Dedifferentiated amniotic fluid mesenchymal stem cell (primary cell): ENCODE measurements at regions not wholly inside any gene's neighbourhood (a gene's known extent, or its start where the extent isn't known, plus 50 kb on each side); places are given as distances from the start of the nearest gene placed in this dataset.

Source experiments
- DNase-seq: peaks from one replicate; pipeline ENCODE4 v3.0.0-alpha.2; 2016; ENCODE audit errors: extremely low spot score

DNA sequence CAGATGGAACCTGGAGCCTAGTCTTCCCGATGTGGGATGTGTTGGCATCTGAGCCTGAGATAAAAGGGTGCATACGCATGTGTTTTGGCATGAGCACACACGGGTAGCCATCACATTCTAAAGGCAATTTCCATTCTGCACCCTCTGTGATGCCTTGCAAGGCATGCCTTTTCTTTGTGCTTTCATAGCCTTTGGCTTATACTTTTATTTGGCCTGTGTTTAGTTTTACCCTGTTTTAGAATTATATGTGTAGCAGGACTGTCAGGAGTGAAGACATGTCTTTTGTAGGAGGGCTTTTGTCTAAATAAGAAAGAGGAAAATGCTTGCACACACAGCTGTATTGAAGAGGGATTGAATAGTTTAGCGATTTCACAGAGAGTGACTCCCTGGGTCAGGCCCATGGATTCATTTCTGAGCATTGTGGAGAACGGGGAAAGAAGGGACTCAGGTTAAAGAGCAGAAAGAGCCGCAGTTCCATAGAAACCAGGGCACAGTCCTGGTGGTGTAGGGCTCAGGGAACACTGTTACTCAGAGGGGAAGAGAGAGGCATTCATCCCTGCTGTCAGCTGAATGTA is 530.2 kb downstream of the DHX35 start:
- DNase-seq: no peak

DNA sequence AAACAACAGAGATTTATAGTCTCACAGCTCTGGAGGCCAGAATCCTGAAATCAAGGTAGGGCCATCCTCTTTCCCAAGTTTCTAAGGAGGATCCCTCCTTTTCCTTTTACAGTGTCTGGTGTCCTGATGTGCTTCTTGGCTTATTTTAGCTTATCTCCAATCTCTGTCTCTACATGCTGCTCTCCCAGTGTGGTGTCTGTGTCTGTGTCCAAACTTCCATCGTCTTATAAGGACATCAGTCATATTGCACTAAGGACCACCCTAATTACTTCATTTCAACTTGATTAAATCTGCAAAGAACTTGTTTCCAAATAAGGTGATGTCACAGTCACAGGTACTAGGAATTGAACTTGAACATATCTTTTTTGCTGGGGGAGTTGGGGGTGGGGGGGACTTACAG is 529.6 kb downstream of the DHX35 start:
- no peak for DNase-seq

- DNase-seq: no peak
These were observed 527.9 kb downstream of the DHX35 start for GRCh38 chr20:39489986-39490560.

GRCh38 chr20:39480276-39481043 is 518.3 kb downstream of the DHX35 start:
- DNase-seq: no peak

DNA sequence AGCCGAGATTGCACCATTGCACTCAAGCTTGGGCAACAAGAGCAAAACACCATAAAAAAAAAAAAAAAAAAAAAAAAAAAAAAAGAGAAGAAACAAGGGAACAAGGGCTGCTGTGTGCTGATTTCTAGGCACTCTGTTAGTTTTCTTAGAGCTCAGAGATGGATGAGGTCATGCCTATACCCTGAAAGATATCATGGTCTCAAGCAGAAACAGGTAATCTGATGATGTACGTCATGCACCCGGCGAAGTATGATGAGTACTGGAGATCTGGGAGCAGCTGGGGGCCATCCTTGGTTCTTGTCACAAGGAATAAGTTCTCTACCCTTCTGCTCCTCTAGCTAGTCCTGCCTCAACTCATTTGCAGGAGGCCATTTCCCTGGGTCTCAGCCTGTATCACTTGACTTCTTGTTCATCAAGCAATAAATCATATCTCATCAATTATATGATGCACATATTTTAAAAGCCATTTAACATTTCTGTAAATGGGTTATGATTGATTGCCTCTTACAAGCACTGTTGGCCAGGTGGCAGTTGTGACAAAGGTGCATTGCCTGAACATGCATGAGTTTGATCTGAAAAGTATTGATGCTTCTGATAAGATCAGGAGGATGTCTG is 517.2 kb downstream of the DHX35 start:
- DNase-seq: no peak

DNA sequence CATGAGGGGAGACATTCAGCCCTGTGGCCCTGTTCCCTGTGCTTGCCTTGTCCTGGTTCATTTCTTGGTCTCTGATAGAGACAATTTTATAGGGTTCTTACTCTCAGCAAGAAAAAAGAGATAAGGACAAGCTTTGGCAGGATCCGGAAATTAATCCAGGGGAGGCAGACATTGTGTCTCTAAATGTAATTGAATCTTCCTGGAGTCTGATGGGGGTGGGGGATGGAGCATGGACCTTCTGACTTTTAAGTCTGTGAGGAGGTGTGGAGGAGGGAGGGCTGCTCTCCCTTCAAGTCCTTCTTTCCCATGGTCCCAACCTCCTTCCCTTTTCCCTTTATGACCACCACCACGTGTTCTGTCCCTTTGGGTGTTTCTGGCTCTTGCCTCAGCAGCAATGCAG is 512.7 kb downstream of the DHX35 start:
- DNase-seq: no peak

GRCh38 chr20:39473536-39473935 is 511.4 kb downstream of the DHX35 start:
- no peak for DNase-seq

DNA sequence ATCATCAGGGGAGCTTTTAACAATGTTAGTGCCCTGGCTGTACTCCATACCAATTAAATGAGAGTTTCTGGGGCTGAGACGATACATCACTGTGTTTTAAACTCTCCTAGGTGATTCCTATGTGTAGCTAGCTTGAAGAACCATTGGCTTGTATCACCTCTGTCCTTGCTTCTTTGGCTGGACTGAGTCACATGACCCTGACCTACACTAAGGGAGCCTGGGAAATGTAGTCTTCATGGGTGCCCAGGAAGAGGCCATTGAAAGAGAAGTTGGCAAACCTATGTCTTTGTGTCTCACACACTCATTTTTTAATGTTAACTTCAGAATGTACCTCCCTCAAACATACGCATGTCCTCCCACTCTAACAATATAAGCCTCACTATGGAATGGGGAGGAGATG is 506.6 kb downstream of the DHX35 start:
- DNase-seq: no peak

- no peak for DNase-seq
These were observed 502.1 kb downstream of the DHX35 start for GRCh38 chr20:39464238-39464637.

DNA sequence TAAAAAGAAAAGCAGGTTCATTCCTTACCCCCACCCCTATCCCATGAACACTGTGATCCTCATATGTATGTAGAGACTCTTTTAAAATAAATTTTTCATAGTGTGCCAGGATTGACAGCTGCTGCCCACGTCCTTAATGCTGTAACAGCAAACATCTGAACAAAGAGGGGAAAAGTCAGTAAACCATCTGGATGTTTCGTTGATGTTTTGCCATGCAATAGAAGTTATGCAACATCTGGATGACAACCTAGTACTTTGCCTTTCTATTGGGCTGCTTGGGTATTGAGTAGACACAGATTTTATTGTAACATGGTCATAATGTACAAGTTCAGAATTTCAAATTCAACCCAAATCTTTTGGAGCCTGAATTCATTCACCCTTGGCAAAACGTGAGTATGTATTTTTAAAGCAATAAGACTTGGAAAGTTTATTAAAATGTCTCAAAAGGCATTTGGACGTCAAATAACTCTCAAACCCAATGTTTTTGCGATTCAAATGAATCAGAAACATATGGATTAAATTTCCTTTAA is 500.3 kb downstream of the DHX35 start:
- DNase-seq: no peak

DNA sequence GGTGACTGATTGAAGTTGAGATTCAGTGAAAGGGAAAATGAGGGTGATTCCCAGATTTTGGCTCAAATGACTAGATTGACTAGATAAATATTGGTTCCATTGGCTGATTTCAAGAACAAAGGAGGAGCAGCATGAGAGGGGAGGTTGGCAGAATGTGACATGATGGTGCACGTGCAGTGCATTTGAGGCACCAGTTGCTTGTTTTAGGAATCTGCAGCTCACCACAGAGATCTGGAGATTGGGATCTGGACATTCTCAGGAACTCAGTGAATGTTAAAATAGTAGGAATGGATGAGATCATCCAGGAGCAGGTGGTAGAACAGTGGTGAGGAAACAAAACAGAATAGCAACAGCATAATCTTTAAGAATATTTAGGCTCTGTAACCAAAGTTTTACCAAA is 496.3 kb downstream of the DHX35 start:
- DNase-seq: no peak

- no peak for DNase-seq
These were observed 491.7 kb downstream of the DHX35 start for GRCh38 chr20:39453890-39454289.

DNA sequence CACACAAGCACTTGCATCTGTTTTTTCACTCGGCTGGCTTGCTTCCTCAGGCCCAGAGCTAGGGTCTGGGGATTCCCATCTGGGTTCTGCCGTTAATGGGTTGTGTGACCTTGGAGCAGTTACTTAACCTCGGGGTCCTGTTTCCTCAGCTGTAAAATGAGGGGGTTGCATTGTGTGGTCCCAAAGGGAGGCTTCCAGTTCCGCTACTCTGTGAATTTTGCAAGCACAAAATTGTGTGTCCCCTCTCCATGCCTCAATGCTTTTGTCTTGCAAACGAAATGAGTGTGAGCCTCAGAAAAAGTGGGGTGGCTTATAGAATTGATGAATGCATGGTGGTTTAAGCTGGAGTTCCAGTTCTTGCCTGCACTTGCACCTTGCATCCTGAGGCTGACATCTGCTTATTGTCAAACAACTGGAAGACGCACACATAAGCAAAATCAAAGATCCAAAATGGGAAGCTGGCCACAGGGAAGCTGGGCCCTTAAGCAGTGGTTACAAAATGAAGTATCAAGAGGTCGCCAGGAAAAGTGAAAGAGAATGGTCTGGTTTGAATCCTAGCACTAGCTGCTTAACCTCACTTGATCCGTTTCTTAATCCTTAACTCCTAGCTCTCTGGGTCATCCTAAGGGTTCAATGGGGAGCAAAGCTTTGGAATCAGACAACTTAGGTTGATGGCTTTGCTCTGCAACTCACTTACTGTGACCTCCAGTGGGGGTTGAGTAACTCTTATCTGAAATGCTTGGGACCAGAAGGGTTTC is 490.6 kb downstream of the DHX35 start:
- no peak for DNase-seq

DNA sequence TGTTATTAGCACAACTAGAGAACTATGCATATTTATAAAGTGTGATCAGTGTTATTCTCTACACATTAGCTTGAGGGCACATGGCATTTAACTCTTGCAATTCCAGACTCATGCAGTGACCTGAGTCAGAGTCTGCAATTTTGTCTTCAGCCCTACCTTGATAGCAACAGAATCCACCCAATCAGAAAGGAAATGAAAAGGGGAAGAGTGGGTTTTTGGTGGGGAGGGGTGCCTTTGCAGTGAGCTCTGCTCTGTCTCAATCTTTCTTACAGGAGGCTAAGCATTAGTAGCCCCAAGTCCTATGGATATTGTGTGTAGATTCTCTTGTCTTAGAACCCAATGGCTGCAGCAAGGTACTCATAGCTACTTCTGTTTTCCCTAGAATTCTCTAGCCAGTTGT is 489.2 kb downstream of the DHX35 start:
- DNase-seq: no peak

DNA sequence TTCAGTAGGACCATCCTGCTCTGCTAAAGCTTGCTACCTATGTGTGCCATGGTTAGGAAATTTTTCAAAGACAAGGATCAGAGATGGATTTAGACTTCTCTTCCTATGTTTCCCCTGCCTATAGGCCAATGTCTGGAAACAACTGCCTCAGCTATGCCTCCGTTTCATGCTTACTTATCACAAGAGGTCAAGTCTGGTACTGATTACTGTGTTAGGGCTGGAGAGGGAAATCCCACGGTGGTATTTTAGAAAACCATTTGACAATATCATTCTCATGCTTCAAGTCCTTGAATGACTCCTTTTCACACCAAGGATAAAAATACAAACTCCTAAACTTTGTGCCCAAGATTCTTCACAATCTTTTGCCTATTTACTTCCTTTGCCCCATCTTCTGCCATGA is 484.3 kb downstream of the DHX35 start:
- no peak for DNase-seq

GRCh38 chr20:39445095-39445494 is 483.0 kb downstream of the DHX35 start:
- DNase-seq: no peak

GRCh38 chr20:39433466-39433865 is 471.3 kb downstream of the DHX35 start:
- DNase-seq: no peak

DNA sequence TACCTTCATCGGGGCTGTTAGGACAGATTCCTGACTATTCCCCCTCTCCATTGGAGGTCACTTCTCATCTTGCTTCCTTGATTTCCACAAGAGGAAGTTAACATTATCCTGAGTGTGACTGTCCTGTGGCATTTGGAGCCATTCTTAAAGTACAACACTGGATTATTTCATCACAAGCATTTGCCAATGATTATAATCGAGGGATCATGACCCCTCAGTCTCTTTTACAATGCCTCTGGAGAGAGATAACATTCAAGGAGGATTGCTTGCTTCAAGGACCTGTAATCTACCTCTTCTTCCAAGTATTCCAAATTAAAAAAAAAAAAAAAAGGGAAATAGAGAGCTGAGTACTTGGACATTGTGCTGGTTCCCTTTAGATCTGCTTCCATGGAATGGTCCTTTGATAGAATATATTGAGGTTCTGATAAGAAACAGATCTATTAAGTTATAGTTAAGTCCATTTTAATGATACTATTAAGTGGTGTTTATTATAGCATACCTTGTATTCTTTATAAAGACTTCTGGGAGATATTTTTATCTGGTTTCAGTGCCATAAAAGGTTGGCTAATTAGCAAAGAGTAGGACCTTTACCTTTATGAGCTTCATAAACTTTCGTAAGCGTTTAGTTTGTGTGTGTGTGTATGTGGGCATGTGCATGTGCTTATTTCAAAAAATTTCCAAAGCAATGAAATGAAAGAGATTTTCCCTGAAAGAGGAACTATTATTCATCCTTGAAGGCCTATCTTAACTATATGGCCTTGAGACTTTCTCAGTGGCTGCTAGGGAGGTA is 469.1 kb downstream of the DHX35 start:
- DNase-seq: no peak

GRCh38 chr20:39429726-39430125 is 467.6 kb downstream of the DHX35 start:
- no peak for DNase-seq

DNA sequence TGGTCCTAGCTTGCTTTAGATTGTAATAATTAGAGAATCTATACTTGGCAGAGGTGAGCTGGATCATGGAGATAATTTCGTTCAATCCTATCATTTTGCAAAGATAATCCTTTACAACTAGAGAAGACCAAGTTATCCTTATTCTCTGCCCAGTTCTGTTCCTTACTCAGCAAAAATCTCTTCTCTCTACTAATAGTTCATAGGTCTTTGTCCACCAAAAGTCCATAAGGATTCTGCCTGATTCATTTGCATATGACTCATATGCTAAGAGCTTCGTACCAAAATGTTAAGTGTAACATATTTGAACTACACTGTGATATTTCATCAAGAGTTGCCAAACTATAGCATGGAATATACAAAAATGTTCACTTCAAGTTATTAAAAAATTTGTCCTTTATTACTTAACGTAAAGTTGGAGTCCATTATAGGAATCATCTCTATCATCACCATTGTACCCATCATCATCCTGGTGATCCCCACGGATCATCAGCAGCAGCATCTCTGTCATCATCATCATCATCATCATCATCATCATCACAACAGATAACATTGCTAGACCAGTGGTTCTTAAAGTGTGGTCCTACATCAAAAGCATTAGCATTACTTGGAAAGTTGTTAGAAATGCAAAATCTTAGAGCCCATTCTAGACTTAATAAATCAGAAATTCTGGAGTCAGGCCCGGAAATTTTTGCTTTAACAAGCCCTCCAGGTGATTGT is 463.0 kb downstream of the DHX35 start:
- no peak for DNase-seq
